H1 (cell line): ENCODE measurements at regions not wholly inside any gene's neighbourhood (a gene's known extent, or its start where the extent isn't known, plus 50 kb on each side); places are given as distances from the start of the nearest gene placed in this dataset.

Experiments
- ATF2 ChIP-seq: IDR thresholded peaks from 2 replicates; pipeline ENCODE4 v1.6.1; 2012; ENCODE audit warnings: low read length, inconsistent platforms
- CBX5 ChIP-seq: fragments of 300-800, 300-1000 bp; sonication (generic); IDR thresholded peaks from 2 replicates; pipeline ENCODE4 v1.7.1; 2016; ENCODE audit warnings: antibody characterized with exemption, low read length, low read depth
- CBX8 ChIP-seq: fragments of 300-800, 300-1000 bp; sonication (generic); IDR thresholded peaks from 2 replicates; pipeline ENCODE4 v1.7.1; 2016; ENCODE audit warnings: low read depth, low read length, borderline replicate concordance
- CEBPB ChIP-seq: IDR thresholded peaks from 2 replicates; pipeline ENCODE4 v1.6.1; 2012; ENCODE audit warnings: low read depth, low read length
- EGR1 ChIP-seq: IDR thresholded peaks from 2 replicates; pipeline ENCODE4 v1.6.1; 2011; ENCODE audit warnings: low read depth, low read length, borderline replicate concordance
- JUND ChIP-seq: IDR thresholded peaks from 2 replicates; pipeline ENCODE4 v1.6.1; 2011; ENCODE audit warnings: mild to moderate bottlenecking, improper control_type of control experiment, low read length
- POLR2A ChIP-seq, 2 experiments: IDR thresholded peaks; 1 replicate in 1 of 2; 2 replicates in 1 of 2; pipeline ENCODE4 v1.6.1; 2011; ENCODE audit warnings: low read depth in 2 of 2, low read length in 2 of 2, mild to moderate bottlenecking in 2 of 2; ENCODE audit errors: control extremely low read depth in 1 of 2
- POLR2AphosphoS5 ChIP-seq: IDR thresholded peaks from 2 replicates; pipeline ENCODE4 v1.6.1; 2011; ENCODE audit warnings: low read depth, low read length
- RXRA ChIP-seq: IDR thresholded peaks from 2 replicates; pipeline ENCODE4 v1.6.1; 2011; ENCODE audit warnings: low read depth, mild to moderate bottlenecking, low read length, moderate library complexity; ENCODE audit not compliant: insufficient read depth
- SRF ChIP-seq: IDR thresholded peaks from 2 replicates; pipeline ENCODE4 v1.6.1; 2011; ENCODE audit warnings: mild to moderate bottlenecking, low read depth, low read length, moderate library complexity
- SUZ12 ChIP-seq: fragments of 200-600 bp; sonication (generic); IDR thresholded peaks from 2 replicates; pipeline ENCODE4 v1.6.1; 2012; ENCODE audit warnings: mild to moderate bottlenecking, inconsistent platforms, low read length, moderate library complexity, mixed read lengths
- TF ChIP-seq, protein P1 (sequence below), 3 experiments: IDR thresholded peaks; 1 replicate in 2 of 3; 2 replicates in 1 of 3; pipeline versions ENCODE4 v1.5.1 to v1.6.1; 2011; ENCODE audit warnings: low read length in 3 of 3, mild to moderate bottlenecking in 3 of 3, inconsistent platforms in 2 of 3, low read depth in 1 of 3, moderate library complexity in 1 of 3; ENCODE audit not compliant: insufficient read depth in 1 of 3; ENCODE audit errors: control extremely low read depth in 1 of 3

DNA sequence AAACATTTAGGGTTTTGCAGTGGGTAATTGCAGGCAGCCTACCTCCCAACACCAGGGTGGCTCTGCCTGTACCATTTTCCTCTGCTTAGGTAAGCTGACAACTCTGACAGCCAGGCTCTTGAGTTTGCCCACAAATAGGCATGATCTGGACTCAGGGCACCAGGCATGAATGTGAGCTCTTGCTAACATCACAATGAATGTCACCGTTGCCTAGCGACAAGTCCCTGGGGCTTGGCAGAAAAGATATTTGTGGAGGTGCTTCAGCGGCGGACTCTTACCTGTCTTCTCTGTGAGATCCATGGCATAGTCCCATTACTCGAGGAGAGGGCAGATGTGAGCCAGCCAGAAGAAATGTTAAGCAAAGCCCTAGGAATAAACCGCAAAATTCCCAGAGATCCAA lies 677.5 kb upstream of the TSPY4 start:
- TF ChIP-seq, protein P1, sequence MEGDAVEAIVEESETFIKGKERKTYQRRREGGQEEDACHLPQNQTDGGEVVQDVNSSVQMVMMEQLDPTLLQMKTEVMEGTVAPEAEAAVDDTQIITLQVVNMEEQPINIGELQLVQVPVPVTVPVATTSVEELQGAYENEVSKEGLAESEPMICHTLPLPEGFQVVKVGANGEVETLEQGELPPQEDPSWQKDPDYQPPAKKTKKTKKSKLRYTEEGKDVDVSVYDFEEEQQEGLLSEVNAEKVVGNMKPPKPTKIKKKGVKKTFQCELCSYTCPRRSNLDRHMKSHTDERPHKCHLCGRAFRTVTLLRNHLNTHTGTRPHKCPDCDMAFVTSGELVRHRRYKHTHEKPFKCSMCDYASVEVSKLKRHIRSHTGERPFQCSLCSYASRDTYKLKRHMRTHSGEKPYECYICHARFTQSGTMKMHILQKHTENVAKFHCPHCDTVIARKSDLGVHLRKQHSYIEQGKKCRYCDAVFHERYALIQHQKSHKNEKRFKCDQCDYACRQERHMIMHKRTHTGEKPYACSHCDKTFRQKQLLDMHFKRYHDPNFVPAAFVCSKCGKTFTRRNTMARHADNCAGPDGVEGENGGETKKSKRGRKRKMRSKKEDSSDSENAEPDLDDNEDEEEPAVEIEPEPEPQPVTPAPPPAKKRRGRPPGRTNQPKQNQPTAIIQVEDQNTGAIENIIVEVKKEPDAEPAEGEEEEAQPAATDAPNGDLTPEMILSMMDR (IDR thresholded peaks at IDR 0.05; ENCODE audit: control extremely low read depth in 1 of 3, insufficient read depth in 1 of 3, low read depth in 1 of 3, low read length in 3 of 3) = no peak
- no peak for TF ChIP-seq CBX5
- no peak for TF ChIP-seq CEBPB
- no peak for TF ChIP-seq POLR2A (IDR thresholded peaks at IDR 0.05; ENCODE audit: control extremely low read depth in 1 of 2, low read depth in 2 of 2, low read length in 2 of 2)
- TF ChIP-seq CBX8 = no peak
- no peak for TF ChIP-seq EGR1
- no peak for TF ChIP-seq SRF
- no peak for TF ChIP-seq JUND
- no peak for TF ChIP-seq RXRA
- no peak for TF ChIP-seq SUZ12
- TF ChIP-seq POLR2AphosphoS5 = no peak
- no peak for TF ChIP-seq ATF2
